HG03066 (cell line): ENCODE measurements at regions not wholly inside any gene's neighbourhood (a gene's known extent, or its start where the extent isn't known, plus 50 kb on each side); places are given as distances from the start of the nearest gene placed in this dataset.
"Not testable (repeated sequence)": the region's sequence is repeated elsewhere in the genome, so short reads cannot be mapped to it uniquely, and the experiment has no call there.

Experiments used
- ATAC-seq: cut with Tn5 transposase; IDR thresholded peaks from one replicate; pipeline ENCODE4 v1.9.1; 2021; ENCODE audit warnings: low read depth; ENCODE audit not compliant: unreplicated experiment

DNA sequence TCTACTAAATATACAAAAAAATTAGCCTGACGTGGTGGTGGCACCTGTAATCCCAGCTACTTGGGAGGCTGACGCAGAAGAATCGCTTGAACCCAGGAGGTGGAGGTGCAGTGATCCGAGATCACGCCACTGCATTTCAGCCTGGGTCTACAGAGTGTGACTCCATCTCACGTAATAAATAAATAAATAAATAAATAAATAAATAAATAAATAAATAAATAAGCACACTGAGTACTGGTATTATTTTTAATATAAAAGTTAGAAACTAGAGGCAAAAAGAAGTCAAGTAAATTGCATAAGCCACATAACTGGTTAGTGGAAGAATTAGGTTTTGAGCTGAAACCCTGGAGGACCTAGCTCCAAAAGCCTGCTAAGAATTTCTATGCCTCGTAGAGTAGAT lies 1262.7 kb upstream of the PABPC4L start:
- no peak for ATAC-seq

GRCh38 chr4:135447598-135447997 lies 1246.0 kb upstream of the PABPC4L start:
- ATAC-seq: not testable (repeated sequence)

- no peak for ATAC-seq
Measured at GRCh38 chr4:135434936-135435335, 1233.3 kb upstream of the PABPC4L start.

GRCh38 chr4:135429528-135429927 lies 1227.9 kb upstream of the PABPC4L start:
- no peak for ATAC-seq

- peak; percentile 73 for ATAC-seq
Measured at GRCh38 chr4:135418353-135418752, 1216.8 kb upstream of the PABPC4L start.

DNA sequence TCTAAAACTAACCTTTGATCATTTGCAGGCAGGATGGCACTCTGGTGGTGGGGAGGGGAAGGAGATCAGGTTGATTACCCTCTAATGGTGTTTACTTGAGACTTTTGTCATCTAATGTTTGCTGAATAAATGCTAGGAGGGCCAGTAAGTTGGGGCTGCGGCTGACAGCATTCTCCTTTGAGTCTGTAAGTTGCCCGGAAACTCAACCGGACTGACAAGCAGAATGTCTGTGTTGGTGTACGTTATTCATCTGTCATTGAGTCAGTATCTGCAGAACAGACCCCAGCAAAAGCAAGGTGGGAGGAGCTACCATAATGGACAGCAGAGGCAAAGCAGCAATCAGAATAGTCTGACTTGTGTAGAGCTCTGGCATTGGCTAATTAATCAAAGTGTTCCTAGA lies 1210.6 kb upstream of the PABPC4L start:
- ATAC-seq: no peak

- ATAC-seq: no peak
Measured at GRCh38 chr4:135411251-135411650, 1209.7 kb upstream of the PABPC4L start.

DNA sequence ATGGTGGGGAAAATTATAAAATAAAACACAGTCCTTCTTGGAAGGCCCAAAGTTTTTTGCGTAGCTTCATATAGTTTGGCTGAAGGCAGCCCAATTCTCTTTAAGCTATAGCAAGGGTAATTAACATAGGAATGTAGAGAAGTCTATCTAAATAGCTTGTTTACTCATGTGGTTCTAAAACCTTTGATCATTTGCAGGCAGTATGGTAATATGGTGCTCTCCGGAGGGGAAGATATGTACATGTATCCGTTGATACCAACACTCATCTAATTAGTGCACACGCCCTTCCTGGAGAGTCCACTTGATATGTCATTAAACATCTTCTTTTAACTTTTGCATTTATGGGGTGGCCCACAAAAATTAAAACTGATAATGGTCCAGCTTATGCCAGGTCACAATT lies 1207.7 kb upstream of the PABPC4L start:
- not testable (repeated sequence) for ATAC-seq

DNA sequence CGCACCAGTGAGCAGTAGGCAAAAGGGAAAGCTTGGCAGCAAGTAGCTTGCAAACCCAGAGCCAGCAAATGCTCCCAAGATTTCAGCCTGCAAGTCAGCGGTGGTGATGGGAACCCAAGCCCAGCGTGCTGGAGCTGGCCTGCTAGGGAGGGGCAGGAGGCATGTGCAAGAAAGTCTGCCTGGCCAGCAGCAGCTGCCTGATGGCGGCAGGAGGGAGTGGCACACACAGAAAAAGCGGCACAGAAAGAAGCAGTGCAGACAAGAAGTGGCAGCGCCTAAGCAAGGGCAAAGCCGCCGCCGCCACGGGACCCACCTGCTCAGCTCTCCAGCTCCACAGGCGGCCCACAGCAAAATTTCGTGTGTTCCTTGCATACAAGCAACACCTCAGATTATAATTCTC lies 1206.5 kb upstream of the PABPC4L start:
- no peak for ATAC-seq

GRCh38 chr4:135406597-135406996 lies 1205.0 kb upstream of the PABPC4L start:
- not testable (repeated sequence) for ATAC-seq

- no peak for ATAC-seq
Measured at GRCh38 chr4:135385830-135386581, 1184.4 kb upstream of the PABPC4L start.

DNA sequence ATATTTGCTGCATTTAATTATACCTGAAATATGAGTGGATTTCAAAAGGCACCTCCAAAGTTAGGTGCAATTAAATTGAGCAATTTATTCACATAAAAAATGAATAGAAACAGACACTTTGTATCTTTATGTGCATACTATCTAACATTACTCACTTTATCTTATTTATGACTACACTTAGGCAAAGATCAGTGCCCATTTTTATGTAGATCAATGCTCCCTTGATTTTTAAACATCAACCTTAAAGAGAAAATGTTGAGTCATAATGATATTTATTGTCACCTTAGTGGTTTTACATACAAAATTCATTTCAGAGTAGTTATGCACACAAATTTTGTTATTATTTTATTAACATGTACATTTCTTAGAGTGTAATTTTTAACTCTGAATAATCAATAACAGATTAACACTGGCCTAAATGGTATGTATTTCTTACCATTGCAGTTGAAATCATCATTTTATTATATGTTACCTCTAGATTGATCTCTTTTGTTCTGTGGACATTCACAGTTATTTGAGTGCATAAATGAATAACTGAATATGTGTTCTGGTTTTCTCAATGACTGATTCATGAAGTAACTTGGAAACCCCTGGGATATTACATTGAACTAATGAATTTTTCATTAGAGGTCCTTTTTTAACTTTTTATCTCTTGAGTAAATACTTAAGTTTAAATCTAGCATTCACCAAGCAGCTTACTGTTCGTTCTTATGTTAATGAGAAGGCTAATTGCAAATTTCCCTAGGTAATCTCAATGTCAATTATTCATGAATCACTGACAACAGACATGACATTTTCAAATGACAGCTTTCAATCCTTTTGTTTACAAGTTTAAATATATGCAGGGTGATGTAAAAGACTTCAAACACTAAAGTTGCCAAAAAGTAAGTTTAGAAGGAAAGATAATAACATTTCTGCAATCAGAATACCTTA lies 1182.0 kb upstream of the PABPC4L start:
- ATAC-seq: no peak

DNA sequence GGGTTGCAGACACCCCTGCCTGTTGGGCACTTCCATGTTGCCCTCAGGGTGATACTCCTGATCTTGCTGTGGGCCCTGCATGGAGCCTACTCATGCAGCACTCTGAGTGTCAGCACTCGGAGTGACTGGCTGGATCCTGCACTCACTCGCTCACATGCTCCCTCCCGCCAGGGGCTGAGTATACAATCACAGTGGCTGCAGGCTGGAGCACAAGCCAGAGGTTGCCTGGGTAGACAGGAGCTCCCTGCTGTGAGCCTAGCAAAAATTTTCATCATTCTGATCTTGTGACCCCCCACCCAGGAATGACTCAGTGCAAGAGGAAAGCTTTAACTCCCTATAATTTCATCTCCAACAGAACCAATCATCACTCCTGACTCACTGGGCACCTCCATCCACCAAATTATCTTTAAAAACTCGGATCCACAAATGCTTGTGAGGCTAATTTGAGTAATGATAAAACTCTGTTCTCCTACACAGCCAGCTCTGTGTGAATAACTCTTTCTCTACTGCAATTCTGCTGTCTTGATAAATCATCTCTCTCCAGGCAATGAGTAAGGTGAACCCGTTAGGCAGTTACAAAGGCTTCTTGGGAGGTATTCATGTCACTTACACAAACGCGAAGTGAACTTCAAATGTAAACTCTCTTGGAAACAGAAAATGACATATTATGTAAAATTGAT lies 1180.8 kb upstream of the PABPC4L start:
- ATAC-seq: no peak

GRCh38 chr4:135372131-135372530 lies 1170.5 kb upstream of the PABPC4L start:
- ATAC-seq: no peak

- no peak for ATAC-seq
Measured at GRCh38 chr4:135371137-135371536, 1169.5 kb upstream of the PABPC4L start.

DNA sequence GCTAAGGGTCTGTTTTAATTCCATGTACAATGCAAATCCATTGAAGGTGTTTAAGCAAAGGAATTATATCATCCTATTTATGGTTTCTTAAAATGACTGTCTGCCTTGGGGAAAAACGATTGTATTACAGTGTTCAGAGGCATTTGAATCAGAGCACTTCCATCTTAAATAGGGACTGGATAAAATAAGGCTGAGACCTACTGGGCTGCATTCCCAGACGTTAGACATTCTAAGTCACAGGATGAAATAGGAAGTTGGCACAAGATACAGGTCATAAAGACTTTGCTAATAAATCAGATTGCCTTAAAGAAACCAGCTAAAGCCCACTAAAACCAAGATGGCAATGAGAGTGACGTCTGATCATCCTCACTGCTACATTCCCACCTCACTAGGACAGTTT lies 1167.2 kb upstream of the PABPC4L start:
- no peak for ATAC-seq

GRCh38 chr4:135365065-135365464 lies 1163.5 kb upstream of the PABPC4L start:
- no peak for ATAC-seq

DNA sequence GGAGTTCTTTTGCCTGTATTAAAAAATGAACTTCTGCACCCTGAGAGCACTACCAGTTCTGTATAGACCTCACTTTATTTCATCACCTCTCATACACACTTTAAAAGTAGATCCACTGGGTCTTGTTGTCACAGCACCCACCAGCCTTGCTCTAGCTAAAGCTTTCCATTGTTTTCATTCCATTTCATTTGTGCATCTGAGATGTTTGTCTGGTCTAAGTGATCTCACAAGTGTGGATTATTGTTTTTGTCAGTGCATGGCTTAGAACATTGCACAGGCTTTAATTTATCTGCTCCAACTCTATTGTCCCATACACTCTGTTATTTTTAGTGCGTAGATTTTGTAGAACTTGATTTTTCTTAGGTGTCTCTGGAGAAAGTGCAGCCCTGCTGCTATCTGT lies 1157.5 kb upstream of the PABPC4L start:
- ATAC-seq: no peak

- ATAC-seq: no peak
Measured at GRCh38 chr4:135357091-135357490, 1155.5 kb upstream of the PABPC4L start.

DNA sequence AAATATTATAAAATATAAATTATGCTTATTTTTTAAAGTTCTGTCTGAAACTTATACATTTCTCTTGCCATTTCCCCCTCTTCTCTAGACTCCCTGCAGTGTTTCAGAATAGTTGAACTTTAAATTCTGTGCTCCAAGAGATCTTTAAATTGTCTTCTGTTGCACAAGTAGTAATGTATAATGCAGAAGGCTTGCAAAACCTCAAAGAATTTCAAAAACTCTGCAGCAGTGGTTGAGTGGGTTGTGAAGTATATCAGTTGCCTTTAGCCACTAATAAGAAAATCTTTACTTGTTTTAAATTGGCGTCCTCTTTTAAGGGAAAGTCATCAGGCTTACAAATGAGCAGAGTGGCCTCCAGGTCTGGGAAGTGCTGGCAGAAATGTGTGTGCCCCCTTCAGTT lies 1153.3 kb upstream of the PABPC4L start:
- ATAC-seq: no peak

GRCh38 chr4:135353008-135353407 lies 1151.4 kb upstream of the PABPC4L start:
- no peak for ATAC-seq
